ENCODE measurements at regions not wholly inside any gene's neighbourhood (a gene's known extent, or its start where the extent isn't known, plus 50 kb on each side); places are given as distances from the start of the nearest gene placed in this dataset.

DNA sequence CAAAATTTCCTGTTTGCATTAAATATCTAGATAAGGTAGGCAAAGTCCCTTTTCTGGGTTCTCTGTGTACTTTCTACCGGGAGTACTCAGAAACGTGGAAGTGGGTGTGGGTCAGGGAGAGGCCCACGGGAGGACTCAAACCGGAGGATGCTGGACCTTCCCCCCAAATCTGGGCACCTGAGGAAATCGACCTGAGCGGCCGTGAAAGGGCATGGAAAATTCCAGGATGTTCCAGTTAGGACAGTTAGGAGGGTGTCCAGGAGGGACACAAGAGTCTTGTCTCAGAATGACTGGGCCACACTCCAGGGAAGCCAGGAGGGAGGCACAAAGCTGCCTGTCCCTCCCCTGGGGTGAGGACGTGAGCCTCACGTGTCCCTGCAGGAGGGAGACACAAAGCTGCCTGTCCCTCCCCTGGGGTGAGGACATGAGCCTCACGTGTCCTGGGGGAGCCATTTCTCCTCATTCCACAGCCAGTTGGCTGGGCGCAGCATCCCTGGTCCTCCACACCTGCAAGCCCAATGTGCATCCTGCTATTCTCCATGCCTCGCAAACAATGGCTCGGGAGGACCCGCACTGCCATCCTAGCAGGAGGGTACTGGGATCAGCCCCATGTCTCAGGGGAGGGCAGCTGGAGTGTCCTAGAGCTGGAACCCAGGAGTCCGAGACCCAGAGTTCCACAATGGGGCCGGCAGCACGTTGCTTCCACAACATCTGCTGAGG, 190.5 kb upstream of the PPP2R2D start:
- TF ChIP-seq ESRRA (IDR thresholded peaks at IDR 0.05; ENCODE audit: borderline replicate concordance, low read length) (no peak), CBX8 (IDR thresholded peaks at IDR 0.05) (no peak), POLR2A (IDR thresholded peaks at IDR 0.05; ENCODE audit: low read length) (no peak), HDAC2 (IDR thresholded peaks at IDR 0.05) (no peak), RFX5 (IDR thresholded peaks at IDR 0.05) (no peak), RCOR1 (IDR thresholded peaks at IDR 0.05; ENCODE audit: low read depth, low read length) (no peak), CEBPB (IDR thresholded peaks at IDR 0.05) (no peak)
- TF ChIP-seq, protein P1, sequence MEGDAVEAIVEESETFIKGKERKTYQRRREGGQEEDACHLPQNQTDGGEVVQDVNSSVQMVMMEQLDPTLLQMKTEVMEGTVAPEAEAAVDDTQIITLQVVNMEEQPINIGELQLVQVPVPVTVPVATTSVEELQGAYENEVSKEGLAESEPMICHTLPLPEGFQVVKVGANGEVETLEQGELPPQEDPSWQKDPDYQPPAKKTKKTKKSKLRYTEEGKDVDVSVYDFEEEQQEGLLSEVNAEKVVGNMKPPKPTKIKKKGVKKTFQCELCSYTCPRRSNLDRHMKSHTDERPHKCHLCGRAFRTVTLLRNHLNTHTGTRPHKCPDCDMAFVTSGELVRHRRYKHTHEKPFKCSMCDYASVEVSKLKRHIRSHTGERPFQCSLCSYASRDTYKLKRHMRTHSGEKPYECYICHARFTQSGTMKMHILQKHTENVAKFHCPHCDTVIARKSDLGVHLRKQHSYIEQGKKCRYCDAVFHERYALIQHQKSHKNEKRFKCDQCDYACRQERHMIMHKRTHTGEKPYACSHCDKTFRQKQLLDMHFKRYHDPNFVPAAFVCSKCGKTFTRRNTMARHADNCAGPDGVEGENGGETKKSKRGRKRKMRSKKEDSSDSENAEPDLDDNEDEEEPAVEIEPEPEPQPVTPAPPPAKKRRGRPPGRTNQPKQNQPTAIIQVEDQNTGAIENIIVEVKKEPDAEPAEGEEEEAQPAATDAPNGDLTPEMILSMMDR (IDR thresholded peaks at IDR 0.05): no peak
